NCI-H1105 (cell line): ENCODE measurements at regions not wholly inside any gene's neighbourhood (a gene's known extent, or its start where the extent isn't known, plus 50 kb on each side); places are given as distances from the start of the nearest gene placed in this dataset.
"Not testable (repeated sequence)": the region's sequence is repeated elsewhere in the genome, so short reads cannot be mapped to it uniquely, and the experiment has no call there.

ENCODE experiments used
- DNase-seq: peaks from one replicate; lab custom pipeline; 2025; lab: John Stamatoyannopoulos, UW

DNA sequence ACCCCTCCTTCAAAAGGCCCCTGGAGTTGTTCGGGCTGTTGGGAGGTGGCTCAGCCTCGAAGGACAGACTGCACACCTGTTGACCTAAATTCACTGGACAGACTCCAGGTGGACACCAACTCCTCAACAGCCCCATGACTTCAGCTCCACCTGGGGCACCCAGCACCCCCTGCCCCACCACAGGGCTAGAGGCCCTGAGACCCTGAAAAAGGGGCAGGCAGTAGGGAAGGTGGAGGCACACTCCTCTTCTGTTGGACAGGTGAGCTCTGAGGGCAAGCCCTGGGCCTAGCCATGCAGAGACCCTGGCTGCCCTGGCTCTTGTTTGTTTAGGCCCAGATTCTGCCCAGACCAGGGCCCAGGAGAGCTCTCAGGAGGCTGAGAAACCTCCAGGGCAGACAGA, 409.7 kb upstream of the CAMK1G start:
- DNase-seq = not testable (repeated sequence)

DNA sequence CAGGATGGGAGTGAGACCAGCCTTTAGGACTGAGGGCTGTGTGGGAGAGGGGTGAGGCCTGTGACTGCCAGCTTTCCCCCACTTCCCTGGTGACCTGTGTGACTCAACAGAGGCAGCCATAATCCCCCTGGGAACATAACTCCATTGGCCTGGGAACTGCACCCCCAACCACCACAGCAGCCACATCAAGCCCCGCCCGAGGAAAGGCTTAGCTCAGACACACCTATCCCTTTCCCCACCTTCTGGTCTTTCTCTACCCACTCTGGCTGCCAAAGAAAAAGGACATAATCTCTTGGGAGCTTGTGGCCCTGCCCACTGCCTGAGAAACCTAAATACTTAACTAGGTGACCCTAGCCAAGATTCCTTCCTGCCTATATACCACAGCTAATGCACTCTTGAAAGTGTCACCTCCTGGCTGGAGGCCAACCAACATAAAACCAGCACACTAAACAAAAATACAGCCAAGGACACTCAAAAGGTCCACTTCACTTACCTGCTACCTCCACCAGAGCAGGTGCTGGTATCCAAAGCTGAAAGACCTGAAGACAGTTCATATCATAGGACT, 406.6 kb upstream of the CAMK1G start:
- no peak for DNase-seq

- no peak for DNase-seq
Observed at GRCh38 chr1:209183195-209183594, 400.3 kb upstream of the CAMK1G start.

- DNase-seq = no peak
Observed at GRCh38 chr1:209187589-209187988, 395.9 kb upstream of the CAMK1G start.

GRCh38 chr1:209190591-209191261, 392.8 kb upstream of the CAMK1G start:
- DNase-seq = no peak

- DNase-seq = no peak
Observed at GRCh38 chr1:209191262-209191634, 392.3 kb upstream of the CAMK1G start.

DNA sequence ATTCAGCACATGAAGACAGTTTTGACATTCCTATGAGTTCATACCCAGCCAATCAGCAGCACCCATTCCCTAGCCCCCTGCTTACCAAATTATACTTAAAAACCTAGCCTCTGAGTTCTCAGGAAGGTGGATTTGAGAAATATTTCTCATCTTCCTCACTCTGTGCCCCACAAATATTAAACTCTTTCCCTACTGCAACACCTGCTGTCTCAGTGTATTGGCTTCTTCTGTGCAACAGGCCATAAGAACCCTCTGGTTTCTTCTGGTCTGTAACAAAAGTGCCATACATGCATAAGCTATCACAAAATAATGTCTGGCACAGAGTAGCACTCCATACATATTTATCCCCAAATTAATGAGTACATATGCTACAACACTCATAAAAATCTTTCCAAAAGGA, 387.4 kb upstream of the CAMK1G start:
- DNase-seq = no peak

DNA sequence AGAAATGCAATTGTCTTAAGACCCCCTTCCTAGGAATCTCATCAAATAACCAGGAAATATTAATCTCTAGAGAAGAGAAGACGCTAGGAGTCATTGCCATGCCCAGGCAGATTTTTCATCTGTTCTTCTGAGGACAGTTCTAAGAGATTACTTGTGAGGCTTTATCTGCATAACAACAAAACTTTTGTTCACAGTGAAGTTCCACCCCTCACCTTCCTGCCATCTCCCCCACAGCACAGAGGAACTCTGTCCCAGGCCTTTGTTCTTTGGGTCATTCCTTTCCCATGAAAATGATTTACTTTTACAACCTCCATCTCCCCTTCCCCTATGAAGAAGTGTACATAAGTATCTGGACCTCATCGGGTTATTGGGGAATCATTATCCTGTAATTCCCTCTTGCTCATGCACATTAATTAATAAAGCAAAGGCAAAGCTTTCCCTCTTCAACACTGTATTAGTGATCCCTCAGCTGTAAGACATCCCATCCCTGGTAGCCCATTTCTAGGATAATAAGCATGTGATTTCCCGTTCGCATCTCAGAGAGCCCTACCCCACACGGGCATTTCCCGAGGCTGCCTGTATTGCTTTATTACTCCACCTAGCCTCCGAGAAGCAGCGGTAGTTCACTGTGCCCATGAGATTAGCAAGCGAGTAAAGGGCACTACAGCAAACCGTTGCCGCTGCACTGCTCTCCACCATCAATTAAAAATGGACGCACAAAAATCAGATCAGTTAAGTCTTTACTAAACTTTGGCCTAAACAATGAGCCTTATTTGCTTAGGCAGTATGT, 384.4 kb upstream of the CAMK1G start:
- no peak for DNase-seq

DNA sequence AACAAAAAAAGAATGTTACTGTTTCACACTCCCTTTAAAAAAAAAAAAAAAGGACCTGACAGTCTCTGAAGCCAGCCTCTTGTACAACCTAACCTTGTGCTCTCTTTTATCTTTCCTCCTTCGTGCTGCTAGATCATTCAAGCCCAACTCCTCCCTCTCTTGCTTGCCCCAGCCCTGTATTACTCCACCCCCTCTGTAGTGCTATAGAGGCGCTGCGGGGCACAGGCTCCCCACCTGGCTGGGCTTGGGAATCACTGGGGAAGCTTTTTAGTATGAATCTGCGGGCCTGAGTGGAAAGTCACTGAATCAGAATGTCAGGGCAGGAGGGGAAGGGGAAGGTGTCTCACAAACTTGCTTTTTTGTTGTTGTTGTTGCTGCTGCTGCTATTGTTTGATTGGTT, 383.7 kb upstream of the CAMK1G start:
- DNase-seq = no peak

- DNase-seq = not testable (repeated sequence)
Observed at GRCh38 chr1:209202321-209202720, 381.2 kb upstream of the CAMK1G start.

GRCh38 chr1:209202830-209203532, 380.5 kb upstream of the CAMK1G start:
- peak; percentile 34 for DNase-seq

DNA sequence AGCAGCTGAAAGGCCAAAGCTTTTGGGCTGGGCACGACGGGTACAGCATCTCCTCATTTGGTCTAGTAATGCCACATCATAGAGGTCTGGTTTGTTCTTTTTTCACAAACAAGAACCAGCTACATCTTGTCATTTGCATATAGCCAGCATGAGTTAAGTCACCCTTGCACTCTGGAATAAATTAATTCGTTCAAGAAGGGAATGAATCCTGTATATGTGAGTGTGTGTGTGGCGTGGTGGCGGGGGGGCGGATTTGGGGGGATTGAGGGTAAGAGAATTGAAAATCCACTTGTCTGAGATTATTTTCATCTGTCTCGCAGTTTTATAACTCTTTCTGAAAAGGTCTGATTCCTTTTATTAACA, 380.0 kb upstream of the CAMK1G start:
- DNase-seq = no peak

DNA sequence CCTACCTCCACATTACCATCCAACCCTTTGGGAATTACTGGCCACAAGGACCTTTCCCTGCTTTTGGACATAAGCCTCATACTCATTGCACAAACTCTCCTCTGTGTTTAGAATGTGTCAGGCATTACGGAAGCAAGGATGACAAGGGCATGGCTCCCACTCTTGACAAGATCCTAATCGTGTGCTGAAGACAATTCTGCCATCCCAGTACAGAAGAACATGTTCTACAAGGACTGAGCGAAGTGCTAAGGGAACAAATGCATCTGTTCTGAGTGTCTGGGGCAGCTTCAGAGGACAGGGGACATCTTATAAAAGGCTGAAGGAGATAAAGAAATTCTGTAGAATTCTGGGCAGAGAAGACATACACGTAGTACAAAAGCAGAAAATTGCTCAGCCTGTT, 378.5 kb upstream of the CAMK1G start:
- no peak for DNase-seq

DNA sequence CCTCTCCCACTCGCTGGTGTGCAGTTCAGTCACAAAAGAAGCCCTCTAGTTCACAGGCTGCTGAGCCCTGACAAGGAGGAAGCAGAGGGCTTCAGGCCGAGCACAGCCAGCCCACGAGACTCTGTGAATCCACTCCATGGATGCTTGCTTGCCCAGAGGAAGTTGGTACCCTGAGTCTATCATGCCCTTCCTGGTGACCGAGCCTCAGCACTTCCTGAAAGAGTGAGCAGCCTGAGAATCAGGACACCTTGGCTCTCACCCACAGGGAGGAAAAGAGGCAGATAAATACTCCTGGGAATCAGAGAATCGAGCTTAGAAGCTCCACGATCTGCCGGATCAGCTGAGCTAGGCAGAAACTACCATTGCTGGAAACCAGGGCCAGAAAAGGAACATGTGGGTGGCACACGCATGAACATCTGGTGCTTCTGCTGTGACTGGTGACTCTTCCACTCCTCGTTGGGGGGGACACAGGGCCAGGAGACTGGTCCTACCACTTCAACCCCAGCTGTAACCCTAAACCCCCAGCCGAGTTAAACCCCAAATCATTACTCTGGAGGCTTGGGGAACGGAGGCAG, 376.3 kb upstream of the CAMK1G start:
- DNase-seq = no peak

DNA sequence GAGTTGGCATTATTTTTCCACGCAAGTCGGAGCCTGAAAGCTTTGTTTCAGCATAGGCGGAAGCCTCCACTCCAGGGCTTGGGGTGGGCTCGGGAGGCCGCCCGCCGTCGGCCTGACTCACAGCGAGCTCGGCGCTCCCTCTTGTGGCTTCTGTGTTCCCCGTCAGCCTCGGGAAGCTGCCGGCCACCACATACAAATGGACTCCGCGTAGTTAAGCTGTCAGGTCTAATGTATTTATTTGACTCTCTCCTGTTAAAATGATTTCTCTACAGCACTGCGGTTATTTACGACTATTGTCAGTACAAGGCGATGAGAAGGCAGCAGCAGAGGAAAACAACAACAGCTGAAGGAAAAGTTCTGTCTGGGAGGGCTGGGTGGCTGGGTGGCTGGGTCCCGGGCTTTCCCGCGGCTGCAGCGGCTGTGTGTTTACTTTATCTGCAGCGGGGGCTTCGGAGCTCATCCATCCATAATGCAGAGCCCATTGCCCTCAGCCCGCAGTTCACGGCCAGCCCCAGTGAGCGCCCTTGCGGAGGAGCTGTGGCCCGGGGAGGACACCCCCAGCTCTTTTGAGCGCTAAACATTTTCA, 375.7 kb upstream of the CAMK1G start:
- peak; percentile 78 for DNase-seq

GRCh38 chr1:209208648-209209047, 374.9 kb upstream of the CAMK1G start:
- no peak for DNase-seq

DNA sequence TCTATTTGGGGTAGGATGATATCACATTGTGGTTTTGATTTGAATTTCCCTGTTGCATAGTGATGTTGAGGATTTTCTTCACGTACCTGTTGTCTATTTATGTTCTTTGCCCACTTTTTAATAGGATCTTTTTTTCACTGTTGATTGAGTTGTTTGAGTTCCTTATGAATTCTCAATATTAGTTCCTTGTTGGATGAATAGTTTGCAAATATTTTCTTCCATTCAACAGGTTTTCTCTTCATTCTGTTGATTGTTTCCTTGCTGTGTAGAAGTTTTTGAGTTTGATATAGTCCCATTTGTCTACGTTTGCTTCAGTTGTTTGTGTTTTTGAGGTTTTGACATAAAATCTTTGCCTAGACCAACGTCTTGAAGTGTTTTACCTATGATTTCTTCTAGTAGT, 369.5 kb upstream of the CAMK1G start:
- DNase-seq = no peak

GRCh38 chr1:209215826-209216225, 367.7 kb upstream of the CAMK1G start:
- DNase-seq = no peak

GRCh38 chr1:209218113-209218512, 365.4 kb upstream of the CAMK1G start:
- no peak for DNase-seq

DNA sequence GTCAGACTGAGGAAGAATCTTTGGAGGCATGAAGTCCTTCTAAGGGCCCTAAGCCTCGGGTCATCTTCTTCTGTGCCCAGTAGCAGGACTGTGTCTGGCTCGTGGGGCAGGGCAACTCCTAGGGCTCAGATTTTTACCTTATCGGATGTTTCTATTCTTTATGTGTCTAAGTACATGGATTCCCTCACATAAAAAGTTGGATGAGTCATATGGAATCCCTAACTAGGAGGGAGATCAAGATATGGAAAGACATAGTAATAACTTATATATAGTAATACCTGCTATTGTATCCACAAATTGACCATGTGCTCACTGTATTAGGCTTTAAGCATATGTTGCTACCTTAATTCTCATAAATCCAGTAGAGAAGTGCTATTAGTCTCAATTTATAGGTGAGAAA, 364.5 kb upstream of the CAMK1G start:
- DNase-seq = no peak

- no peak for DNase-seq
Observed at GRCh38 chr1:209219791-209220524, 363.6 kb upstream of the CAMK1G start.
